AG10803 (cell line): ENCODE measurements at regions not wholly inside any gene's neighbourhood (a gene's known extent, or its start where the extent isn't known, plus 50 kb on each side); places are given as distances from the start of the nearest gene placed in this dataset.
"Not testable (repeated sequence)": the region's sequence is repeated elsewhere in the genome, so short reads cannot be mapped to it uniquely, and the experiment has no call there.

Source experiments
- DNase-seq: peaks from one replicate; pipeline ENCODE4 v3.0.0; 2010; ENCODE audit warnings: low read depth
- H3K4me3 ChIP-seq: 2 replicates; pipeline ENCODE4 v1.5.1; 2011; ENCODE audit warnings: mild to moderate bottlenecking, low read length, control low read depth

DNA sequence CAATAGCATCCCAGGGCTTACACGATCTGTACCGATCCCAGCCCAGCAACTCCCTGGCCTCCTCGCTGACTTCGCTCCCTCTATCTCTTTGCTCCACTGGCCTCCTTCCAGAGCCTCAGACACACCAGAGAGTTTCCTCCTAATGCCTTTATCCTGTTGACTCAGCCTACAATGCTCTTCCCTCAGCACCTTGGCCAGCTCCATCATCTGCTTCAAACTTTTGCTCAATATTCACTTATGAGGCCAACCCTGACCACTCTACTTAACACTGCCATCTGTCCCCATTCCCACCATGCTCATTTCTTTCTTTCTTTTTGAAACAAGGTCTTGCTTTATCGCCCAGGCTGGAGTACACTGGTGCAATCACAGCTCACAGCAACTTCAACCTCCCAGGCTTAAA lies 180.9 kb downstream of the CEP170 start:
- not testable (repeated sequence) for H3K4me3 ChIP-seq, DNase-seq

DNA sequence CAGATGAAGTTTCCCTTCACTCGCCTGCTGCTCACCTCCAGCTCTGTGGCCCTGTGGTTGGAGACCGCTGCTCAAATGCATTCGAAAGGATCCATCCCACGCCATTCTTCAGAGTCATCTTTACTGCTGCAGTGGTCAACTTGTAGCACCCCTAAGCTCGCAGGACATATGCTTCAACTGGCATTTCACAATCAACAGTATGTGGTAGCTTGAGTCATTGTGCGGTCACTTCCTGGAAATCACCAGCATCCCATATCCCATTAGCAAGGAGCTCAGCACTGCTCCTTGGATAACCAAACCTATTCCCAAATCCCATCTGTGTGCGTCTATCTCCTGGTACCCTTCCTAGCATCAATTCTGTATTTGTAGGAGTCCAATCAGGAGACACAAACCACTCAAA lies 188.0 kb downstream of the CEP170 start:
- H3K4me3 ChIP-seq, DNase-seq: not testable (repeated sequence)

GRCh38 chr1:243061965-243062364 lies 193.1 kb downstream of the CEP170 start:
- H3K4me3 ChIP-seq, DNase-seq: not testable (repeated sequence)

- DNase-seq, H3K4me3 ChIP-seq: not testable (repeated sequence)
Observed at GRCh38 chr1:243055510-243055909, 199.6 kb downstream of the CEP170 start.

- DNase-seq, H3K4me3 ChIP-seq: not testable (repeated sequence)
Observed at GRCh38 chr1:243055091-243055490, 200.0 kb downstream of the CEP170 start.

DNA sequence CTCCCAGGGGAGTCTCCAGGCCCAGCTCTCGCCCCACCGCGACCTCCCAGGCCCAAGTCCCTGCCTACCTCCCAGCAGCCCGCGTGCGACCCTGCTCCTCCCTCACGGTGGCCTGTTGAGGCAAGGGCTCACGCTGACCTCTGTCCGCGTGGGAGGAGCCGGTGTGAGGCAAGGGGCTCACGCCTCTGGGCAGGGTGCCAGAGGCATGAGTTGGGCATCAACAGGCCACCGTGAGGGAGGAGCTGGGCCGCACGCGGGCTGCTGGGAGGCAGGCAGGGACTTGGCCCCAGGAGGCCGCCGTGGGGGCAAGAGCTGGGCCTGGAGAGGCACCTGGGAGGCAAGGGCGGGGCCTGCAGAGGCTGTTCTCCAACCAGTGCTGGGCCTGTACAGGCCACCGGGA lies 200.4 kb downstream of the CEP170 start:
- not testable (repeated sequence) for DNase-seq, H3K4me3 ChIP-seq

- not testable (repeated sequence) for DNase-seq
Observed at GRCh38 chr1:243053048-243053447, 202.0 kb downstream of the CEP170 start.

GRCh38 chr1:243050613-243051012 lies 204.5 kb downstream of the CEP170 start:
- H3K4me3 ChIP-seq, DNase-seq: not testable (repeated sequence)

More at GRCh38 chr1:243053048-243053447, 202.0 kb downstream of the CEP170 start:
- H3K4me3 ChIP-seq, result not testable (repeated sequence)

DNA sequence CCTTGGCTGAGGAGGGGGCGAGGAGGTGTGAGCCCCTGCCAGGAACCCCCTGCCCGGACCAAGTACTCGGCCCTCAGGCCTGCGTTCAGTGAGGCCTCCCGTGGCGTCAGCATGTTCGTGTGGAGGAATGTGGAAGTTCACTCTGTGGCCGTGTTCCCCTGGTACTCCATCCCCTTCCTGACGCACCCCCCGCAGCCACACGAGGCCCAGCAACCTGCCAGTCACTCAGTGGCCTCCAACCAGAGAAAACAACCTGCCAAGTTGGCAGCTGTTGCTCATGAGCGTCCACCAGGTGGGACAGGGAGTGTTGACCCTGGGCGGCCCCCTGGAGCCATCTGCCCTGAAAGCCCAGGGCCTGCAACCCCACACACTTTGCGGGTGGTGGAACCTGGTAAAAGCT lies 205.4 kb downstream of the CEP170 start:
- not testable (repeated sequence) for DNase-seq

DNA sequence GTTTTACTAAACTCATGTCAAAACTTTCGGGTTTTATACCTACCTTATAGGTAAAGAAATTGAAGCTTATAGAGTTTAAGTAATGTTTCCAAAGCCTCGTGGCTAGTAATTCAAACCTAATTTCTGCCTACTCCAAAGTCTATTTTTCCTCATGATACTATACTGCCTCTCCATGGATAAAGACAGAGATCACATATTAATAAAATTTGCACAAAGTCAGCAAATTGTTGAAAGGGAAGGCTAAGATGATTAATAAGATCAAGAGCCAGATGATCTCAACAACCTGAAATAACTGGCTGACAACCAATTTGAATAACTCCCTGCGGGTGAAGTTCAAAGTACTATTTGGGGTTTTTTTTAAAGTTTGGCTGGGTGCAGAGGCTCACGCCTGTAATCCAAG lies 233.7 kb downstream of the CEP170 start:
- not testable (repeated sequence) for H3K4me3 ChIP-seq, DNase-seq

More for the DNA sequence above, 205.4 kb downstream of the CEP170 start:
- H3K4me3 ChIP-seq, result not testable (repeated sequence)

- H3K4me3 ChIP-seq, DNase-seq: not testable (repeated sequence)
Observed at GRCh38 chr1:243019030-243019635, 235.9 kb downstream of the CEP170 start.

- not testable (repeated sequence) for H3K4me3 ChIP-seq, DNase-seq
Observed at GRCh38 chr1:243010719-243011118, 244.4 kb downstream of the CEP170 start.

DNA sequence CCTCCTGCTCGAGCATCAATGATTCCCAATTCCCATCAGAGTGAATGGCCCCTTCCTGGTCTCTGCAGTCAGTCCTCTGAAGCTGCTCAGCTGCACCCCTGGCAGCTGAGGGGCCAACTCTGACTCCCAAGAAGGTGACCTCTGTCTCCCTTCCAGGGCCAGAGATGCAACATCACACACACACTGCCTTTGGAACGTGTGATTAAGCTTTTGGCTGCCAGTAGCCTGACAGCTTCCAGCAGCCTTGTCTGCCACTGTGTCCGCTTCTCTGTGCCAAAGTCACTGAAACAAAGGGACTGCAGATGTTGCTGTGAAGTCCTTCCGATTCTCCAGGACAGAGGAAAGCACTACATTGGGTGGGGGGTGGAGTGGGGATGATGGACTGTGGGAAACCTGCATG lies 254.1 kb downstream of the CEP170 start:
- not testable (repeated sequence) for DNase-seq, H3K4me3 ChIP-seq

GRCh38 chr1:242992776-242993175 lies 262.3 kb downstream of the CEP170 start:
- not testable (repeated sequence) for H3K4me3 ChIP-seq, DNase-seq

GRCh38 chr1:242985096-242985495 lies 270.0 kb downstream of the CEP170 start:
- not testable (repeated sequence) for H3K4me3 ChIP-seq, DNase-seq

DNA sequence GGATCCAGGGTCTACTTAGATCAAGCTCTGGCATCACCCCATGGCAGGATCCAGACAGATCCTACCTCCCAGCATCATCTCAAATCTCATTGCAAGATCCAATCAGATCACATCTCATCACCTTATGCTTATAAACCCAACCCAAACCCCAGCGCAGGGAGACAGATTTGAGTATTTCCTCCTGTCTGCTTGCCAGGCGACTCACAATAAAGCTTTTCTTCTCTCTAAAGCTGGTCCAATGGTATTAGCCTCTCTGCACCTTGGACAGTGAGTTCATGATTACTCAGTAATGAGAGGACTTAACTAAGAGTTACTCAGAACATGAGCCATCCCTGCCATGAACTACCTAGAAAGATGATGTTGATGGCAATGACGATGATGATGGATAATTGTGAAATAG lies 281.7 kb downstream of the CEP170 start:
- not testable (repeated sequence) for DNase-seq, H3K4me3 ChIP-seq
